ENCODE measurements at regions not wholly inside any gene's neighbourhood (a gene's known extent, or its start where the extent isn't known, plus 50 kb on each side); places are given as distances from the start of the nearest gene placed in this dataset.

GRCh38 chr6:6843777-6844176, 255.3 kb downstream of the LY86 start:
- DNase-seq = no peak

GRCh38 chr6:6844530-6844929, 256.0 kb downstream of the LY86 start:
- no peak for DNase-seq

GRCh38 chr6:6845603-6846002, 257.1 kb downstream of the LY86 start:
- DNase-seq = no peak

- DNase-seq = no peak
Observed at GRCh38 chr6:6847591-6847990, 259.1 kb downstream of the LY86 start.

GRCh38 chr6:6851059-6851948, 256.5 kb upstream of the RREB1 start:
- DNase-seq = no peak

GRCh38 chr6:6851949-6852261, 255.9 kb upstream of the RREB1 start:
- no peak for DNase-seq

GRCh38 chr6:6856538-6857523, 250.9 kb upstream of the RREB1 start:
- DNase-seq = no peak

- DNase-seq = no peak
Observed at GRCh38 chr6:6857528-6857927, 250.2 kb upstream of the RREB1 start.

GRCh38 chr6:6858533-6858982, 249.2 kb upstream of the RREB1 start:
- no peak for DNase-seq

- no peak for DNase-seq
Observed at GRCh38 chr6:6859105-6859504, 248.7 kb upstream of the RREB1 start.

GRCh38 chr6:6859722-6860121, 248.0 kb upstream of the RREB1 start:
- no peak for DNase-seq

- DNase-seq = no peak
Observed at GRCh38 chr6:6860863-6861262, 246.9 kb upstream of the RREB1 start.

- DNase-seq = no peak
Observed at GRCh38 chr6:6861351-6861894, 246.3 kb upstream of the RREB1 start.

GRCh38 chr6:6861995-6862394, 245.8 kb upstream of the RREB1 start:
- DNase-seq = no peak

GRCh38 chr6:6863970-6864639, 243.7 kb upstream of the RREB1 start:
- DNase-seq = no peak

- no peak for DNase-seq
Observed at GRCh38 chr6:6865611-6866010, 242.2 kb upstream of the RREB1 start.

GRCh38 chr6:6866656-6867403, 240.9 kb upstream of the RREB1 start:
- no peak for DNase-seq

- DNase-seq = no peak
Observed at GRCh38 chr6:6867404-6867799, 240.4 kb upstream of the RREB1 start.

- DNase-seq = no peak
Observed at GRCh38 chr6:6869094-6869493, 238.7 kb upstream of the RREB1 start.

GRCh38 chr6:6870921-6871320, 236.8 kb upstream of the RREB1 start:
- no peak for DNase-seq

GRCh38 chr6:6872459-6873344, 235.1 kb upstream of the RREB1 start:
- DNase-seq = no peak
